NCI-H146 treated with DMSO at 0.1 percent for 48 hours (cell line): ENCODE measurements at regions not wholly inside any gene's neighbourhood (a gene's known extent, or its start where the extent isn't known, plus 50 kb on each side); places are given as distances from the start of the nearest gene placed in this dataset.

ENCODE experiments used
- DNase-seq: peaks from one replicate; lab custom pipeline; 2025; ENCODE audit not compliant: unreplicated experiment; lab: John Stamatoyannopoulos, UW

DNA sequence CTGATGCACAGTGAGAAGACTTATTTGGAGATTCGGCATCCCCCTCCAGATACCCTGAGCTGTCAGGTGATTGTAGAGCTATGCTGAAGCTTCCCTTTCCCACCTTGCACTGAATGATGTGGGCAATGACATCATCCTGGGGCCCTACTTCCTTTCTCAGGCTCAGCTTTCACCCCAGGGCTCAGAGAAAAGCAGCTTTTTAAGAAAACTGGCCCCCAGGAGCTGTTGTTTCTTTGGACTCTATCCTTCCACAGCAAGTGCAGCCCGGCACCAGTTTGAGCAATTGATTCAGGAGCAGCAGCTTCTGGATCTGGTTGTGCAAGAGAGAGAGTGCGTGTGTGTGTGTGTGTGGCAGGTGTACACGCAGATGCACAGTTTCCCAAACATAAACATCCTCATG is 251.3 kb downstream of the ANAPC1 start:
- DNase-seq: no peak

DNA sequence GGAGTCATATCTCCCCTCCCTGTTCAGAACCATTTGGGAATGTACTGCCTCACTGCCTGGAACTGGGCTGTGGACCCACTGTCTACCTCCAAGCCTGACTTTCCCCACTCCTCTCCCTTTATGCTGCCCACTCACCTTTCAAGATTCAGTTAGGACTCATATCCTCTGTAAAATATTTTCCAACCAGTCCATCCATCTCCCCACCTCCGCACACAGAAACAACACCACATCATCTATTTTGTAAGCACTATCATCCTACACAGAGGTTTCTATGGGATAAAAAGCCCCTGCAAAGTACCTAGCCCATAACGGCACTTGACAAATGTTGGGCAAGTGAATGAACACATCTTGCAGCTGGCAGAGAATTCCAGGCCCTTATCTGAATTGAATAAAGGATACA is 250.8 kb downstream of the ANAPC1 start:
- no peak for DNase-seq

DNA sequence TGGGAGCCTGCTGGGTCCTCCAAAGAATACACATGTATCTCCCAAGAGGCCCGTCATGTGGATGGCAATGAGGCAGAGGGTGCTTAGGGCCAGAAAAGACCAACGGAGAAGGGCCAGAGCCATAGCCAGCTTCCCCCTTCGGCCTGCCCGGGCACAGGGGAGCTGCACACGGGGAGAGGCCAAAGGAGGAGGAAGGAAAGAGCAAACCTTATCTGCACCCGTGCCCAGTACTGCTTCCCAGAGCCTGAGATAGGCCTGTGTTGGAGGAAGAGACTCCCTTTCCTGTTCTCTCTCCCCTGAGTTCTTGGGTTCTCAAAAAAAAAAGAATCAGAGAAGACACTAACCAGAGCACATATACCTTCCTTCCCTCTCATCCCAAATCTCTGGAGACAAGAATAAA is 250.3 kb downstream of the ANAPC1 start:
- DNase-seq: no peak

DNA sequence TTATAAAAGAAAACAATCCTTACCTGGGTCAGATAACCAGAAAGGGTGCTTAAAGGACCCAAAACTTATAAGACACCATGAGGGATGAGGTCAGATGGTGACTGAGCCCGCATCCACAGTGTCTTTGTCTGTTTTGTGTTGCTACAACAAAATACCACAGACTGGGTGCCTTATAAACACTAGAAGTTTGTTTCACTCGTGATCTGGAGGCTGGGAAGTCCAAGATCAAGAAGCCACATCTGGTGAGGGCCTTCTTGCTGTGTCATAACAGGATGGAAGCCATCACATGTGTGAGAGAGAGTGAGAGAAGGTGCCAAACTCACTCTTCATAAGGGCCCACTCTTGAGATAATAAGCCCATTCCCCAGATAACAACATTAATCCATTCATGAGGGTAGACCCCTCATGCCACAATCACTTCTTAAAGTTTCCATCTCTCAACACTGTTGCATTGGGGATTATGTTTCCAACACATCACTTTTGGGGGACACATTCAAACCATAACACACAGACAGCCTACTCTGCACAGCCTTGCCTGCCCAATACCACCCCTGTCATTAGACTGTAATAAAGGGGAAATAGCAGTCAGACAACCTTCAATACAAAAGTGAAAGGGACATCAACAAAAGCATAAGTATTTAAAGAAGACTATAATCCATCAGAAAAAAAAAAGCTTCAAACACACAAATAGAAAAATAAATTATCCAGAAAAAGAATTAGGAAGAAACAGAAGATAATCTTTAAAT is 249.8 kb downstream of the ANAPC1 start:
- DNase-seq: no peak

DNA sequence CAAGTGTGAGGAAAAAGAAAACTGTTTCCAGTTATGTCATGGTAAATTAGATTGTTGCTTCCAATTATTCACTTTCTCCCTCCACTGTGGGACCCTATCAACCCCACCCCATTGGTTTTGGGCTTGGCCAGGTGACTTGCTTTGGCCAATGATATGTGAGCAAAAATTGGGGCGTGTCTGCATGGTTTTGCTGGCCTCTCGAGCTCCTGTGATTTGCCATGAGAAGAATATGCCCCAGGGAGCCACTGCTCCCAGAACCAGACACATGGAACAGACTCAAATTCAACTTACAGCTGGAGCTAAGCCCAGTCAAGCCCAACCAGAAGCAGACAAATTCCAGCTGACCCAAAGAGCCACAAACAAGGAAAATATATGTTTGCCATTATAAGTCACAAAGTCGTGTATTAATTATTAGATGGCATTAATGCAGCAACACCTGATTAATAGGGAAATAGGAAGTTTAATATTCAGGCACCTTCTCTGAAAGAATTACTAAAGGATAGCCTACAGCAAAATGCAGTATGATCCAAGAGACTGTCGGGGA is 248.9 kb downstream of the ANAPC1 start:
- no peak for DNase-seq

DNA sequence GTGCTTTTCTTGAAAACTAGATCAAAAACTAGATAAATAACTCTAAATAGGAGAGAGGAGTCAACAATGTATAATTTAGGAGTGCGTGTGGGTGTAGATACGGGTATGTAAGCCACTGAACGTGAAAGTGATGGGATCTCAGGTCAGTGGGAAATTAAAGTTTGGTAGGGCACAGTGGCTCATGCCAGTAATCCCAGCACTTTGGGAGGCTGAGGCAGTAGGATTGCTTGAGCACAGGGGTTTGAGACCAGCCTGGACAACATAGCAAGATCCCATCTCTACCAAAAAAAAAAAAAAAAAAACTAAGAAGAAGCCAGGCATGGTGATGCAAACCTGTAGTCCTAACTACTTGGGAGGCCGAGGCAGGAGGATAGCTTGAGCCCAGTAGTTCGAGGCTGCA is 247.1 kb downstream of the ANAPC1 start:
- no peak for DNase-seq

DNA sequence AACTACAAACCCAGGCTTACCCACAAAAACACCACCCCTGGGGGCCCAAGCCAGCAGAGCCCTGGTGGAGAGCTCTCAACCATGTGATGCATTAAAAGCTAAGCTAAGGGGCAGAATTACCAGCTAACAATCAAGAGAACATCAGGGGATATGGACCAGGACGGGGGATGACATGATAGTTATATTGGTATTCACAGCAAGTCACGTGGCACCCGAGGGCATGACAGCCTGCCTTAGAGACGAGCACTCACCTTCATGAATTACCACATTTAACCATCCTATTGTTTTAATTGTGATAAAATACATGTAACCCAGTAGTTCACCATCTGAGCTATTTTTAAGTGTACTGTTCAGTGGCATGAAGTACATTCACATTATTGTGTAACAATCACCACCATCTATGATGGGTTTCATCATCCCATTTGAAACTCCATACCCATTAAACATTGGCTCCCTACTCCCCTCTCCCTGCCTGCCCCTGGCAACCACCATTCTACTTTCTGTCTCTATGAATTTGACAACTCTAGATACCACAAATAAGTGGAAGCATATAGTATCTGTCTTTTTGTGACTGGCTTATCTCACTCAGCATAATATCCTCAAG is 245.6 kb downstream of the ANAPC1 start:
- DNase-seq: no peak

DNA sequence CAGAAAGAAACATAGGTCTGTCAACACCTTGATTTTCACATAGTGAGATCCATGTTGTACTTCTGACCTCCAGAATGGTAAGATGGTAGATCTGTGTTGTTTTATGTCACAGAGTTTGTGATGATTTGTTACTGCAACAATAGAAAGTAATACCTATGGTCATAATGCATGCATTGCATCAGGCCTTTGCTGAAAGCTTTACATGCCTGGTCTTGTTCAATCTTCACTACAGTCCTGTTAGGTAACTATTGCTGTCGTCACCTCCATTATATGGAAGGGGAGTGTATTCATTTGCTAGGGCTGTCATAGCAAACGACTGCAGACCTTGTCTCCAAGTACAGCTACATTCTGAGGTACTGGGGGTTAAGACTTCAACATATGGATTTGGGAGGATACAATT is 243.5 kb downstream of the ANAPC1 start:
- no peak for DNase-seq

DNA sequence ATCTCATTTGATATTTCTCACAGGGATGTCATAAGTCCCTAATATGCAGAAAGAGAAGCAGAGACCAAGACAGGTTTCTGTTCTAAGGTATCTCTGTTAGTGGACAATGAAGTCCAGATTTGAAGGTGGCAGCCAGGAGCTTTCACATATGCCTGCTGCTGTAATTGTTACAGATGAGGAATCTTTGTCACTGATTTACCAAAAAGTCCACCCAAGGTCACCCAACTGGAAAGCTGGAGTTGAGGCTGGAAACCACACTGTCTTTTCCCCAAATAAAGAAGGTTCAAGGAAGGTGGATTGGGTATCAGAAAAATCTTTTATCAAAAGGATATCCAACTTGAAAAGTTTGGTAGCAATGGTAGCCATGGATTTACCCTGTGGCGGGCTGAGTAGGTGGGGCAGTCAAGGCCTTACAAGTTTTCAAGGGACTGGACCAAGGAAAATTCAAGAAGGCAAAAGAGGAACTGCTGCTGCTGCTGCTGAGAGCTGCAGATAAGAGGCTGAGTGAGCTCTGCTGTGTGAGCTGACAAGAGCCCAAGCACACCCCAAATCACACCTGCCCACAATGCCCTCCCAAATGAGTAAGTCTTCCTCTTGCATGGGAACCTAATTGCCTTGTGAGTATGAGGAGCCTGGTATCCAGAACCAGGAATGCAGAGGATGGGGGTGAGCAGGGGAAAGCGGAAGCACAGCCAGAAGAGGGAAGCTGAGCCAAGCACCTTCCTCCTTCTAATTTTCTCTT is 241.2 kb downstream of the ANAPC1 start:
- DNase-seq: no peak

DNA sequence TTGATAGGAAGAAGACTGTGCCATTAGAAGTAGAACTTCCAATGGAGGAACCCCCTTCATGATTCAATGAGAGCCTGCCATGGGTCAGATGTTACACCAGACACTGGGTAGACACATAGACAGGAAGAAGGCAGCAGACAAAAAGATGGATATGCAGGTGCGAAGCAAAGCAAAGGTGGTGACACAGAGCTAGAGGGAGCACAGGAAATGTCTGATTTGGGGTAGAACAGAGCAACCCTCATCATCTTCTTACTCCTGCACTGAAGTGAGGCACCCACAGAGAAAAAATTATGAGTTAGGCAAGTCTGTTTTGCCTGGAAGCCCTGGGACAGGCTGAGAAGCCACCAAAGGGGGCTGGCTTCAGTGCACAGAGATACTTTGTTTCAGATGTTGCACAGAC is 240.2 kb downstream of the ANAPC1 start:
- DNase-seq: no peak

DNA sequence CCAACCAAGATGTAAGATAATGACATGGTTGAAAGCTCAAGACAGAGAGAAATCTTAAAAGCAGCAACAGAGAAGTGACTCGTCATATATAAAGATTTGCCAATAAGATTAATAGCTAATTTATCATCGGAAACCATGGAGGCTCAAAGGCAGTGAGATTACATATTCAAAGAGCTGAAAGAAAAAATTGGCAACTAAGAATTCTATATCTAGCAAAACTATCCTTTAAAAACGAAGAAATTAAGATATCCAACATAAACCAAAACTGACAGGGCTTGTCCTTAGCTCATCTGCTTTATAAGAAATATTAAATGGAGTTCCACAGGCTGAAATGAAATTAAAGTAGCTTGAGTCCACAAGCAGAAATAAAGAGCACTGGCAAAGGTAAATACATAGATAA is 236.6 kb downstream of the ANAPC1 start:
- DNase-seq: no peak

DNA sequence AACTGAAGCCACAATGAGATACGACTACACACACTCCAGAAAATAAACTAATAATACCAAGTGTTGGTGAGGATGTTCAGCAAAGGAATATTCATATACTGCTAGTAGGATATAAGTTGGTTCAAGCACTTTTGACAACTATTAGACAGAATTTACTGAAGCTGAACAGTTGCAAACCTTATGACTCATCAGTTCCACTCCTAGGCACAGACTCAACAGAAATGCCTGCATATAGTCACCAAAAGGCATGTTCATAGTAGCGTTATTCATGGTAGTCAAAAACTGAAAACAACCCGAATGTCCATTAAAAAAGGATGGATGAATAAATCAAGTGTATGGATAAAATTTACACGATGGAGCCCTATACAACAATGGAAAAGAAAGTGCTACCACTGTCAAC is 232.0 kb downstream of the ANAPC1 start:
- no peak for DNase-seq

DNA sequence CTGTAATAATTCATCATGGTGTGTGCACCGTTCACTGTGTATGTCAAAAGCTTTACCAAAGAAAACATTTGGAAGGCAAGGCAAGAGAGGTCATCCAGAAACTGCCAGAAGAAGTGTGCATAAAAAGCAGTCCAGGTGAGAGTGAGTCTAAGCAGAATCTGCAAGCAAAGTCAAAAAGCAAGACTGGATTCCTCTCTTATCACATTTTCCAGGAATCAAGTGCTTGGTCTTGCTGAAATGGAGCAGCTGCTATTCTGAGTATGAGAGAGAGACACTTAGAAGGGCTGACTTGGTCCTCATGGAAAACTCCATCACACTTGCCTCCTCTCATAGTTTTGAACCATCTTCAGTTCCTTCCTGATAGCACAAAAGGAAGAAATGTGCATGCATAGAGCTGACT is 231.3 kb downstream of the ANAPC1 start:
- DNase-seq: no peak

DNA sequence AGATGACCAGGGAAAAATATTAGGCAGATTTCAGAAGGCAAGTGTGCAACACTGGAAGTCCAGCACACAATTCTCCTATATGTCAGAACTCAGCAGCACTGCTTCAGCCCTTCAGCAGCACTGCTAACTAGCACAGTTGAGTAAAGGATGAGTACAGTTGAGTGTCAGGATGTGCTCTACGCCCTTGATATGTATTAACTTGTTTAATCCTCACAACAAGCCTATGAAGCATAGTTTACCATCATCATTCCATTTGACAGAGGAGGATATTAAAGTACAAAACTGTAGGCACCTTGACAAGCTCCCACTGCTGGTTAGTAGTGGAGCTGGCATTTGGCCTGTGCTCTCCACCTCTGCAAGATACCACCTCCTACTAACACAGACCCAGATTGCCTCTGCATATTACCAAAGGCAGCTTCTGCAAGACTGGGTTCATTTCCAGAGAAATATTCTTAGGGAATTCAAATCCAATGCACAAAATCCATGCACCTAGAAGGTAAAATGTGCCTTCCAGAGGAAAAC is 230.8 kb downstream of the ANAPC1 start:
- DNase-seq: no peak

DNA sequence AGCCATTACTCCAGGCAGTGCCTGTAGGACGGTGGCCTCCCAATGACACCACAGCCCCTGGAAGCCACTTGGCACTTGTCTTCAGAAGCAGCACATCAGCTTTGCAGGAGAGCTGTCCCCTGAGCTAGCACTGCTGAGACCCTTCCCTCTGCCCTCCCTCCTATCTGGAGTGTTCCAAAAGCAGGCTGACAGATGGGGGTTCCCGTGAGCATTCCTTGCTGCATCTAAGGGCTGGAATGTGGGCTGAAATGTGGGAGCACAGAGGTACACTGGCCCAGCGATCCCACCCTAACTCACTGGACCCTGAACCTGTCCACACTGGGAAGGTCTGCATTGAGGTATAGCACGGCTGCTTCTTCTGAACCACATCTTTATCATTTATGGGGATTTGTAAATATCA is 230.1 kb downstream of the ANAPC1 start:
- no peak for DNase-seq

DNA sequence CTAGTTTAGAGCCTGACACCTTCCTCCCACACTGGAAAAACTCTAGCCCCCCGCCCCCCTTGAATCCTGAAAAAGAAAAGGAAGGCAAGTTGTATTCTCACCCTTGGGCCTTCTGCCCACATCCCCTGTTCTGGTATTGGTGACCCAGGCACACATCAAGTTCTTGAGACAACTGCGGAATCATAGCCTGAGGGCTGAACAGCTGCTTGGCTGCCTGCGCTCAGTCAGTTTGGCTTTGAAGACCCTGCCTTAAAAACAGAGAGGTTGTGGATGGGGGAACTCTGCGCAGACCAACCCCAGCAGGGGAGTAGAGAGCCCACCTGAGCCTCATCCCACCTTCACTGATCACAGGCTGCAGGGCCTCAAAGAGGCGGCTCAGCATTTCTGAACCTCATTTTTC is 229.2 kb downstream of the ANAPC1 start:
- DNase-seq: no peak

DNA sequence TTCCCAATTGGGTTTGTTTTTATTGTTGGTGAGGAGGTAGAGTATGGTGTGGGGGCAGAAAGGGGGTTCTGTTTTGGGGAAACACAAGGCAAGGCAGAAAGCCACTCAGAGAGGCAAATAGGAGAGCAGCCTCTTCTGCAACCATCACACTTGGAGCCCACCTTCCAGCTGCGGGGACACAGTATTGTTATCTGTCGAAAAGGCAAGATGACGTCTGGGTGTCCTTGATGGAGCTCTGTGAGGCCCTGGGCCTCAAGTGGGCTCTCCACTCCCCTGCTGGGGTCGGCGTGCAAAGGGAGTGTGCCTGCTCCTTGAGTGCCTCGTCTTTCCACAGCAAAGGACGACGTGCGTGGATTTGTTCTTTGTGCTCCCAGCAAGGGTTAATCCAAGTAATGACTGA is 227.6 kb downstream of the ANAPC1 start:
- DNase-seq: no peak

DNA sequence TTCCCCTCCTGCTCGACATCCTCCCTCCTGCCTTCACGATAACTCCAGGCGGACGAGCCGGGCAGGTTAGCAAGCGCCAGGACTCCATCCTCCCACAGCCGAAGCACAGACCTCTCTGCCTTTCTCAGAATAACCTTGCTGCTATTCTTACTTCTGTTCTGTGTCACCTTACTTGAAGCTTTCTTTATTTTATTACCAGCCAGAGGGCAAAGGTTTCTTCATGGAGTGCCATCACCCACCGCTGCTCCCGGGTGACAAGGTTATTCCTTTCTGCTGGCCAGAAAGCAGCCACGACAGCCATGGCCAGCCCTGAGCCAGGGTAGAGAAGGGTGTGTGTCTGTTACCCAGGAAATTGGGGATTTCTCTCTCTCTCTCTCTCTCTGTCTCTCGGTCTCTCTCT is 227.1 kb downstream of the ANAPC1 start:
- no peak for DNase-seq

DNA sequence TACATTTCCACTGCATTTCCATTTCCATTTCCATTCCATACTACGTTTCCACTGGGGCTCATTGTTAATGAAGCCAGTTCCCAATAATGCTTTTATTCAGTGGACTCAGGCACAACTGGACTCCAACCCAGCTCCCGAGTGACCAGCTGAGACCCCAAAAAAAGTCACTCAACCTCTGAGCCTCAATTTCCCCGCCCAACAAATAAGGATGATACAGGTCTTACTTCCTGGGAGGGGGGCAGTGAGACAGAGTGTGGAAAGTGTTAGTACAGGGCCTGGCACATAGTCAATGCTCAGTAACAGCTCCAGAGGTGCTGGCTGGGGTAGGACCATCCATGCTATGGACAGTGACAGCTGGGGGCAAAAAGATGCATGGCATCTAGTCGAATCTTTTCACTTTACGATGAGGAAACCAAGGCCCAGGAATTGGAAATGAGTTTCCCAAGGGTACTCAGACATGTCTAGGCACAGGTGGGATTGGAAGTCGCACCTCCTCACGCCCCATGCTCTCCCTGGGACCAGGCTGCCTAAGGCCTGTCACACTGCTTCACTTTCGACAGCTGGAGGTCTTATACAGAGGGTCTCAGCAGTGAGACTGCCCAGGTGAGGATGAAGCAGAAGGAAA is 226.5 kb downstream of the ANAPC1 start:
- DNase-seq: no peak

DNA sequence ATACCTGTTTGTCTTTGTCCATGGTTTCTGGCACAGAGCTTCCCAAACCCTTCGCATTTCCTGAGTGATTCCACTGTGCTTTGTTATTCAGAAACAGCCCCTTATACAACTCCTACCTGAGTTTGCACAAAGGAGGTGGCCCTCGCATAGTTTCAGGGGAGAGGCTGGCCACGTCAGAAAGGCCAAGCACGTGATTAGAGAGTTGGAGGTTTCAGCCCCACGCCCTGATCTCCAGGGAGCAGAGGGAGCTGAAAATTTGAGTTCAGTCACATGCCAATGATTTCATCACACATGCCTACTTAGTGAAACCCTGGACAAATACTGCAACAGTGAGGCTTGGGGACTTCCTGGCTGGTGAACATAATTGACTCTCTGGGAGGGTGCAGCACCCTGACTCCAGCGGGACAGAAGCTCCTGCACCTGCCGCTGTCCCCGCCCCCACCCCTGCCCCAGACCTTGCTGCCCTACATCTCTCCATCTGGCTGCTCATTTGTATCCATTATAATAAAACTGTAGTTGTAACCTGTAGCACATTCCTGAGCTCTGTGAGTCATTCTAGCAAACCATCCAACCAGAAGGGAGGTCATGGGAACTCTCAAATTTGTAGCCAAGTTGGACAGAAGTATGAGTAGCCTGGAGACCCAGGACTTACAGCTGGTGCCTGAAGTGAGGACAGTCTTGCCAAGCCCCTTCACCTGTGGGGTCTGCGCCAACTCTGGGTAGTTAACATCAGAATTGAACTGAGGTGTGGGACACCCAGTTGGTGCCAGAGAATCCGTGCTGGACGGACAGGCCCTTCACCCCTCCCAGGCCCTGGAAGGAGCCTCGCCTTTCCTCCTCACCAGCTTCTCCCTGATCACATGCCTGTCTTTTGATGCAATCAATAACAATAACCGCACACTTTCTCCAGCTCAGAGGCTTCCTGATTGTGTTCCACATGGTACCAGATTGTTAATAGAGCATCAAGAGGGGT is 224.3 kb downstream of the ANAPC1 start:
- DNase-seq: no peak
